GM12874 (cell line): ENCODE measurements at regions not wholly inside any gene's neighbourhood (a gene's known extent, or its start where the extent isn't known, plus 50 kb on each side); places are given as distances from the start of the nearest gene placed in this dataset.

Experiments
- CTCF ChIP-seq: IDR thresholded peaks from 2 replicates; pipeline ENCODE4 v1.5.1; 2011; ENCODE audit warnings: low read depth, mild to moderate bottlenecking, control low read depth, low read length, moderate library complexity; ENCODE audit not compliant: insufficient read depth

GRCh38 chr2:21501376-21502027 is 377.7 kb downstream of the TDRD15 start:
- no peak for TF ChIP-seq CTCF

GRCh38 chr2:21515903-21516302 is 392.1 kb downstream of the TDRD15 start:
- no peak for TF ChIP-seq CTCF

GRCh38 chr2:21519412-21519811 is 395.6 kb downstream of the TDRD15 start:
- no peak for TF ChIP-seq CTCF

GRCh38 chr2:21519821-21520220 is 396.1 kb downstream of the TDRD15 start:
- no peak for TF ChIP-seq CTCF

GRCh38 chr2:21535826-21536225 is 412.1 kb downstream of the TDRD15 start:
- no peak for TF ChIP-seq CTCF

GRCh38 chr2:21539685-21540084 is 415.9 kb downstream of the TDRD15 start:
- TF ChIP-seq CTCF, result no peak

GRCh38 chr2:21543630-21544029 is 419.9 kb downstream of the TDRD15 start:
- no peak for TF ChIP-seq CTCF
